ENCODE measurements at regions not wholly inside any gene's neighbourhood (a gene's known extent, or its start where the extent isn't known, plus 50 kb on each side); places are given as distances from the start of the nearest gene placed in this dataset.

GRCh38 chr9:134491196-134491835 is 150.3 kb upstream of the COL5A1 start:
- no peak for TF ChIP-seq CTCF (IDR thresholded peaks at IDR 0.05)
- TF ChIP-seq POLR2AphosphoS5 (IDR thresholded peaks at IDR 0.05; ENCODE audit: insufficient read depth in 1 of 2, low read depth in 1 of 2) = no peak

Data from vagina (tissue), 2 donors.